CD14-positive monocyte (primary cell): ENCODE measurements at regions not wholly inside any gene's neighbourhood (a gene's known extent, or its start where the extent isn't known, plus 50 kb on each side); places are given as distances from the start of the nearest gene placed in this dataset.

ENCODE experiments used
- DNase-seq, 3 donors: peaks; one replicate each; pipeline ENCODE4 v3.0.0-alpha.2; 2011 to 2022
- H2AFZ ChIP-seq: 2 replicates; pipeline ENCODE4 v1.6.0; 2012; ENCODE audit warnings: mild to moderate bottlenecking, low read depth, low read length, inconsistent platforms; ENCODE audit not compliant: insufficient read depth, poor library complexity, severe bottlenecking
- H3K27ac ChIP-seq, 2 donors: 1 replicate in 1 of 2; 2 replicates in 1 of 2; pipeline ENCODE4 v1.5.1; 2012 to 2013; ENCODE audit warnings: low read length in 2 of 2, control low read depth in 1 of 2, inconsistent platforms in 1 of 2, low read depth in 1 of 2, mild to moderate bottlenecking in 1 of 2
- H3K27me3 ChIP-seq, 2 donors: one replicate each; pipeline versions ENCODE4 v1.6.0 to v1.6.1; 2011 to 2013; ENCODE audit warnings: low read length in 2 of 2; ENCODE audit not compliant: control insufficient read depth in 2 of 2, insufficient read depth in 2 of 2
- H3K36me3 ChIP-seq, 2 donors: replicated peaks in 1 of 2; 1 replicate in 1 of 2; 2 replicates in 1 of 2; pipeline versions ENCODE4 v1.5.1 to v1.6.1; 2012 to 2013; ENCODE audit warnings: low read length in 2 of 2, control low read depth in 1 of 2, inconsistent platforms in 1 of 2, mild to moderate bottlenecking in 1 of 2; ENCODE audit not compliant: insufficient read depth in 2 of 2, control insufficient read depth in 1 of 2
- H3K4me1 ChIP-seq, 2 donors: 1 replicate in 1 of 2; 2 replicates in 1 of 2; pipeline versions ENCODE4 v1.5.1 to v1.6.1; 2012 to 2013; ENCODE audit warnings: low read length in 2 of 2, control low read depth in 1 of 2, inconsistent platforms in 1 of 2, mild to moderate bottlenecking in 1 of 2, moderate library complexity in 1 of 2; ENCODE audit not compliant: insufficient read depth in 2 of 2, control insufficient read depth in 1 of 2
- H3K4me2 ChIP-seq: replicated peaks from 2 replicates; pipeline ENCODE3; 2012; ENCODE audit warnings: low read length, moderate library complexity, mild to moderate bottlenecking; ENCODE audit not compliant: poor library complexity, severe bottlenecking; ENCODE audit errors: extremely low read depth
- H3K4me3 ChIP-seq, 3 experiments: fragments of 200-600 bp in 1 of 3; sonication (generic) in 1 of 3; replicated peaks in 1 of 3; 1 replicate in 2 of 3; 2 replicates in 1 of 3; pipeline ENCODE4 v1.5.1; 2011 to 2013; ENCODE audit warnings: low read length in 3 of 3, mild to moderate bottlenecking in 3 of 3, control low read depth in 2 of 3, low read depth in 2 of 3, inconsistent platforms in 1 of 3, moderate library complexity in 1 of 3
- H3K79me2 ChIP-seq: 2 replicates; pipeline ENCODE4 v1.6.0; 2012; ENCODE audit warnings: mild to moderate bottlenecking, control low read depth, inconsistent platforms, low read length, moderate library complexity; ENCODE audit not compliant: insufficient read depth
- H3K9ac ChIP-seq: 2 replicates; pipeline ENCODE4 v1.6.0; 2017; ENCODE audit warnings: low read length, mild to moderate bottlenecking; ENCODE audit not compliant: insufficient read depth, poor library complexity, severe bottlenecking
- H3K9me3 ChIP-seq, 2 donors: replicated peaks in 1 of 2; 1 replicate in 1 of 2; 2 replicates in 1 of 2; pipeline versions ENCODE4 v1.5.1 to v1.6.1; 2012 to 2013; ENCODE audit warnings: low read length in 2 of 2, control low read depth in 1 of 2; ENCODE audit not compliant: control insufficient read depth in 1 of 2, insufficient read depth in 1 of 2
- H4K20me1 ChIP-seq: 2 replicates; pipeline ENCODE4 v1.6.0; 2012; ENCODE audit warnings: mild to moderate bottlenecking, low read length, control low read depth, moderate library complexity; ENCODE audit not compliant: insufficient read depth
- H3K27ac Mint-ChIP-seq, 7 donors: one replicate each; pipeline ENCODE4 v1.8.0; 2020; ENCODE audit warnings: mild to moderate bottlenecking in 7 of 7, mixed read lengths in 7 of 7, moderate library complexity in 6 of 7, inconsistent platforms in 2 of 7
- H3K27me3 Mint-ChIP-seq, 3 donors: one replicate each; pipeline ENCODE4 v1.8.0; 2021 to 2022; ENCODE audit warnings: low read depth in 3 of 3, mild to moderate bottlenecking in 3 of 3, mixed read lengths in 3 of 3, moderate library complexity in 3 of 3, inconsistent platforms in 1 of 3
- H3K36me3 Mint-ChIP-seq, 2 donors: one replicate each; pipeline ENCODE4 v1.8.0; 2020; ENCODE audit warnings: mixed read lengths in 2 of 2, inconsistent platforms in 1 of 2, mild to moderate bottlenecking in 1 of 2
- H3K4me1 Mint-ChIP-seq: one replicate; pipeline ENCODE4 v1.8.0; 2020; ENCODE audit warnings: mild to moderate bottlenecking, mixed read lengths
- H3K4me3 Mint-ChIP-seq, 2 donors: one replicate each; pipeline ENCODE4 v1.8.0; 2020; ENCODE audit warnings: mild to moderate bottlenecking in 2 of 2, mixed read lengths in 2 of 2, moderate library complexity in 1 of 2
- H3K9me3 Mint-ChIP-seq, 7 donors: one replicate each; pipeline ENCODE4 v1.8.0; 2020 to 2022; ENCODE audit warnings: mixed read lengths in 7 of 7, mild to moderate bottlenecking in 6 of 7, moderate library complexity in 6 of 7, inconsistent platforms in 2 of 7
- WGBS: methylation state at CpG from one replicate; pipeline ENCODE4 v1.1.5; 2013; ENCODE audit warnings: missing lambda C conversion rate; ENCODE audit not compliant: insufficient coverage; 5-methylcytosine and 5-hydroxymethylcytosine counted together
- intact Hi-C, 2 donors: fragments of 100-400 bp; cut with micrococcal nuclease; formaldehyde crosslinking; loops; one replicate each; pipeline versions ENCODE4 v1.15.0 to v1.15.1; 2023
- TF ChIP-seq, protein P1 (sequence below): fragments of 200-600 bp; IDR thresholded peaks from one replicate; pipeline ENCODE4 v1.8.0; 2022; ENCODE audit warnings: antibody characterized with exemption, mild to moderate bottlenecking

DNA sequence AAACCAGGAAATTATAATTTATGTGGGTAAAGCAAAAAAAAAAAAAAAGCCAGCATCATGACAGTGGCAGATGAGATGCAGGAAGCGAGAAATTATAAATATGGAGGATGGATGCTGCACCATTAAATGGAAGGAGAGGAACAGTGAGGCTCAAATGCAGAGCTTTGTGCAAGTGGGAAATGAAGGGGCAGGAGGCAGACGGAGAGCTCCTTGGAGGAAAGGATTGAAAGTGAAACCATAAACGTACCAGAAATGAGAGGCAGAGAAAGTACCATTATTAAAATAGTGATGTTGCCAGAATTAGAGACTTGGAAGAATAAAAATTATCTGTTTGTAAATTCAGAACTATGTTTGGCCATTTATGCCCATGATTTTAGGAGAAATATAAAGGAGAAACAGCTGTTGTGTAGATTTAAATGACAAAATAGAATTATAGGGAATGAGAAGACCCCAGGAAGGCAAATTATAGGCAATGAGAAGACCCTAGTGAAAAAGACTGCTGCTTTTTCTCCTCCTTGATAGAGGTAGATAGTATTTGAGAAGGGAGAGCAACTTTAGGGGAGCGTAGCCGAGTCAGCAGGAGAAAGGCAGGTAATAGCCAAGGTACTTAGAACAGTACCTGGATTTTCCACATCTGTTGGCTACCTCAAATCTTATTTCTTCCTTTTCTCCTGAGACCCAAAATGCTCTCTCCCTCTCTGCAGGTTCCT is 341.0 kb upstream of the CD180 start:
- H3K27ac Mint-ChIP-seq: no peak overlapping the region
- no peak overlapping the region for H3K4me3 Mint-ChIP-seq
- H3K4me3 ChIP-seq: peak overlapping the region in 1 of 3 experiments; percentile 32
- intact Hi-C loops: no loop called here
- H3K27me3 ChIP-seq: no peaks in the 10 kb centered on the region
- H3K36me3 ChIP-seq: no peaks in the 10 kb centered on the region
- H3K9me3 ChIP-seq: no peaks in the 10 kb centered on the region
- H3K36me3 Mint-ChIP-seq: no peaks in the 10 kb centered on the region
- no peak overlapping the region for H3K27ac ChIP-seq
- TF ChIP-seq, protein P1, sequence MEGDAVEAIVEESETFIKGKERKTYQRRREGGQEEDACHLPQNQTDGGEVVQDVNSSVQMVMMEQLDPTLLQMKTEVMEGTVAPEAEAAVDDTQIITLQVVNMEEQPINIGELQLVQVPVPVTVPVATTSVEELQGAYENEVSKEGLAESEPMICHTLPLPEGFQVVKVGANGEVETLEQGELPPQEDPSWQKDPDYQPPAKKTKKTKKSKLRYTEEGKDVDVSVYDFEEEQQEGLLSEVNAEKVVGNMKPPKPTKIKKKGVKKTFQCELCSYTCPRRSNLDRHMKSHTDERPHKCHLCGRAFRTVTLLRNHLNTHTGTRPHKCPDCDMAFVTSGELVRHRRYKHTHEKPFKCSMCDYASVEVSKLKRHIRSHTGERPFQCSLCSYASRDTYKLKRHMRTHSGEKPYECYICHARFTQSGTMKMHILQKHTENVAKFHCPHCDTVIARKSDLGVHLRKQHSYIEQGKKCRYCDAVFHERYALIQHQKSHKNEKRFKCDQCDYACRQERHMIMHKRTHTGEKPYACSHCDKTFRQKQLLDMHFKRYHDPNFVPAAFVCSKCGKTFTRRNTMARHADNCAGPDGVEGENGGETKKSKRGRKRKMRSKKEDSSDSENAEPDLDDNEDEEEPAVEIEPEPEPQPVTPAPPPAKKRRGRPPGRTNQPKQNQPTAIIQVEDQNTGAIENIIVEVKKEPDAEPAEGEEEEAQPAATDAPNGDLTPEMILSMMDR: no peak
- no peak overlapping the region for H3K9ac ChIP-seq
- H3K27me3 Mint-ChIP-seq: no peaks in the 10 kb centered on the region
- no peak for DNase-seq
- 29% methylated on average over 3 of the region's 5 CpGs for WGBS
- H3K9me3 Mint-ChIP-seq: peaks cover 0 to 2% (median 0%) of the 10 kb centered on the region in 7 donors
- peak overlapping the region; percentile 50 for H3K4me2 ChIP-seq
- peaks cover 4 to 9% of the 10 kb centered on the region in 2 donors for H3K4me1 ChIP-seq
- H4K20me1 ChIP-seq: no peaks in the 10 kb centered on the region
- H3K79me2 ChIP-seq: no peaks in the 10 kb centered on the region
- peak overlapping the region; percentile 56 for H2AFZ ChIP-seq
- peaks cover 3% of the 10 kb centered on the region for H3K4me1 Mint-ChIP-seq

DNA sequence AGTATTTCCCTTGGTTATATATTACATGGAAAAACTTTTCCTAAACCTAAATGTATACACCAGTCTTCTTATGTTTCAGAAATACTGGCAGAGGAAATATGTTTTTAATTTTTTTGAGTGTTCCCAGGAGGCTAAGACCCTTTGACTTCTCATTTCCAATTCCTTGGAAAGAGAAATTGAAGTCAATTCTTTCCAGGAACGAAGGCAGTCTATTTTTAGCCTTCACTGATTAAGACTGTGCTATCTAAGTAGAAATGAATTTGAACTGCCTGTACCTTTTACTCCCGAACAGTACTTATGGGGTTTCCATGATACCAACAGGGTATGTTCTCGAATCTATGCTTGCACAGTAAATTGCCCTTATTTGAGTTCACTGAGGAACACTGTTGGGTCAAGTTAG is 340.3 kb upstream of the CD180 start:
- Histone ChIP-seq H3K27ac (no peak overlapping the region), H3K4me1 (peaks cover 0 to 9% of the 10 kb centered on the region in 2 donors), H4K20me1 (no peaks in the 10 kb centered on the region), H3K36me3 (no peaks in the 10 kb centered on the region), H3K9ac (no peak overlapping the region), H3K4me2 (no peak overlapping the region), H3K4me3 (no peak overlapping the region), H2AFZ (no peak overlapping the region), H3K9me3 (no peaks in the 10 kb centered on the region), H3K27me3 (no peaks in the 10 kb centered on the region), H3K79me2 (no peaks in the 10 kb centered on the region)
- H3K36me3 Mint-ChIP-seq: no peaks in the 10 kb centered on the region
- H3K27me3 Mint-ChIP-seq: no peaks in the 10 kb centered on the region
- WGBS: 40% methylated on average over 1 of the region's 3 CpGs
- no peak for DNase-seq
- TF ChIP-seq, protein P1: no peak
- no peak overlapping the region for H3K27ac Mint-ChIP-seq
- intact Hi-C loops: no loop called here
- H3K4me3 Mint-ChIP-seq: no peak overlapping the region
- H3K9me3 Mint-ChIP-seq: peaks cover 0 to 2% (median 0%) of the 10 kb centered on the region in 7 donors
- H3K4me1 Mint-ChIP-seq: no peaks in the 10 kb centered on the region
